ENCODE measurements at regions not wholly inside any gene's neighbourhood (a gene's known extent, or its start where the extent isn't known, plus 50 kb on each side); places are given as distances from the start of the nearest gene placed in this dataset.

DNA sequence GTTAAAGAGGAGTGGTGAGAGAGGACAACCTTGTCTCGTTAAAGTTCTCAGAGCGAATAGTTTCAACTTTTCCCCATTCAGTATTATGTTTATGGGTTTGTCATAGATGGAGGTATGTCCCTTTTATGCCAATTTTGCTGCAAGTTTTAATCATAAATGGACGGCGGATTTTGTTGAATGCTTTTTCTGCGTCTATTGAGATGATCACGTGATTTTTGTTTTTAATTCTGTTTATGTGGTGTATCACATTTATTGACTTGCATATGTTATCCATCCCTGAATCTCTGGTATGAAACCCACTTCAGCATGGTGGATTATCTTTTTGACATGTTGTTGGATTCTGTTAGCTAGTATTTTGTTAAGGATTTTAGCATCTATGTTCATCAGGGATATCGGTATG lies 1123.8 kb upstream of the KLHL29 start:
- TF ChIP-seq, protein P1, sequence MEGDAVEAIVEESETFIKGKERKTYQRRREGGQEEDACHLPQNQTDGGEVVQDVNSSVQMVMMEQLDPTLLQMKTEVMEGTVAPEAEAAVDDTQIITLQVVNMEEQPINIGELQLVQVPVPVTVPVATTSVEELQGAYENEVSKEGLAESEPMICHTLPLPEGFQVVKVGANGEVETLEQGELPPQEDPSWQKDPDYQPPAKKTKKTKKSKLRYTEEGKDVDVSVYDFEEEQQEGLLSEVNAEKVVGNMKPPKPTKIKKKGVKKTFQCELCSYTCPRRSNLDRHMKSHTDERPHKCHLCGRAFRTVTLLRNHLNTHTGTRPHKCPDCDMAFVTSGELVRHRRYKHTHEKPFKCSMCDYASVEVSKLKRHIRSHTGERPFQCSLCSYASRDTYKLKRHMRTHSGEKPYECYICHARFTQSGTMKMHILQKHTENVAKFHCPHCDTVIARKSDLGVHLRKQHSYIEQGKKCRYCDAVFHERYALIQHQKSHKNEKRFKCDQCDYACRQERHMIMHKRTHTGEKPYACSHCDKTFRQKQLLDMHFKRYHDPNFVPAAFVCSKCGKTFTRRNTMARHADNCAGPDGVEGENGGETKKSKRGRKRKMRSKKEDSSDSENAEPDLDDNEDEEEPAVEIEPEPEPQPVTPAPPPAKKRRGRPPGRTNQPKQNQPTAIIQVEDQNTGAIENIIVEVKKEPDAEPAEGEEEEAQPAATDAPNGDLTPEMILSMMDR (conservative IDR thresholded peaks at IDR 0.05), result no peak
- no peak for TF ChIP-seq ZFX (IDR thresholded peaks at IDR 0.05)

All from C4-2B (cell line).